K562 (cell line): ENCODE measurements at regions not wholly inside any gene's neighbourhood (a gene's known extent, or its start where the extent isn't known, plus 50 kb on each side); places are given as distances from the start of the nearest gene placed in this dataset.

ENCODE experiments used
- ATAC-seq: fragments of 200-7000 bp; cut with Tn5 transposase; 3 replicates; pipeline ENCODE4 v1.9.1; 2020; ENCODE audit warnings: moderate library complexity
- BruUV-seq: library from RNA; stranded (reverse); fragments of 400-500 nt; replicated peaks from 2 replicates; lab custom pipeline; 2021; lab: Mats Ljungman, UMichigan
- CTCF ChIA-PET: fragments of 300-600 bp; formaldehyde crosslinking; extraction: SDS; loops from one replicate; lab custom pipeline; 2021; ENCODE audit warnings: low intra/inter-chr PET ratio; lab: Yijun Ruan, JAX
- POLR2A ChIA-PET: fragments of 300-600, 350-650 bp; sonication (Branson Sonifier 250); formaldehyde crosslinking; extraction: SDS; loops from one replicate; lab custom pipeline; 2021; ENCODE audit warnings: antibody characterized with exemption, inconsistent platforms; lab: Yijun Ruan, JAX
- DNase-seq, 4 experiments: peaks; one replicate each; pipeline versions ENCODE4 v3.0.0 to v3.0.0-alpha.2; 2011 to 2018; ENCODE audit warnings: low spot score in 3 of 4, mixed read lengths in 3 of 4; ENCODE audit errors: extremely low read depth in 1 of 4
- FAIRE-seq: peaks from 2 replicates; lab custom pipeline; 2011; peaks lifted over from hg19 to GRCh38; lab: Jason Lieb, UNC
- H2AFZ ChIP-seq: 2 replicates; pipeline ENCODE4 v1.6.0; 2011; ENCODE audit warnings: low read depth, low read length, control low read depth, inconsistent platforms
- H3K27ac ChIP-seq: fragments of 200-600 bp; 3 replicates; pipeline ENCODE4 v1.8.0; 2011; ENCODE audit warnings: low read depth, mild to moderate bottlenecking, control low read depth, inconsistent platforms, low read length, moderate library complexity, mixed read lengths; ENCODE audit errors: extremely low read depth
- H3K27me3 ChIP-seq, 2 experiments: fragments of 300-600 bp in 1 of 2; 2 replicates in 1 of 2; 3 replicates in 1 of 2; pipeline versions ENCODE4 v1.6.0 to v1.8.0; 2011; ENCODE audit warnings: inconsistent platforms in 2 of 2, low read length in 2 of 2, mild to moderate bottlenecking in 1 of 2, mixed read lengths in 1 of 2, moderate library complexity in 1 of 2; ENCODE audit not compliant: control insufficient read depth in 2 of 2, insufficient read depth in 2 of 2
- H3K36me3 ChIP-seq: fragments of 300-600 bp; 3 replicates; pipeline ENCODE4 v1.8.0; 2011; ENCODE audit warnings: mild to moderate bottlenecking, low read length, inconsistent platforms; ENCODE audit not compliant: control insufficient read depth, insufficient read depth
- H3K4me1 ChIP-seq, 2 experiments: fragments of 200-600 bp in 1 of 2; replicated peaks in 1 of 2; 2 replicates in 1 of 2; 3 replicates in 1 of 2; pipeline versions ENCODE4 v1.5.1 to v1.8.0; 2011; ENCODE audit warnings: inconsistent platforms in 2 of 2, low read length in 2 of 2, mild to moderate bottlenecking in 1 of 2, mixed read lengths in 1 of 2, moderate library complexity in 1 of 2; ENCODE audit not compliant: control insufficient read depth in 2 of 2, insufficient read depth in 2 of 2
- H3K4me2 ChIP-seq: 2 replicates; pipeline ENCODE4 v1.6.1; 2011; ENCODE audit warnings: low read length, control low read depth, inconsistent platforms, mixed read lengths; ENCODE audit not compliant: insufficient read depth
- H3K4me3 ChIP-seq: fragments of 200-600 bp; sonication (generic), shearing (Covaris generic); 2 replicates; pipeline ENCODE4 v1.5.1; 2016; ENCODE audit warnings: control low read depth, inconsistent platforms
- H3K79me2 ChIP-seq: fragments of 200-600 bp; 3 replicates; pipeline ENCODE4 v1.8.0; 2011; ENCODE audit warnings: low read length, inconsistent platforms; ENCODE audit not compliant: control insufficient read depth, insufficient read depth
- H3K9ac ChIP-seq, 2 experiments: 2 replicates each; pipeline versions ENCODE4 v1.6.0 to v1.6.1; 2011; ENCODE audit warnings: low read depth in 2 of 2, low read length in 2 of 2, control low read depth in 1 of 2, inconsistent platforms in 1 of 2, mild to moderate bottlenecking in 1 of 2, mixed read lengths in 1 of 2; ENCODE audit not compliant: insufficient read depth in 1 of 2
- H3K9me1 ChIP-seq: one replicate; pipeline ENCODE4 v1.6.0; 2011; ENCODE audit warnings: inconsistent platforms, mild to moderate bottlenecking, low read length, moderate library complexity; ENCODE audit not compliant: control insufficient read depth, insufficient read depth
- H3K9me3 ChIP-seq: replicated peaks from 2 replicates; pipeline ENCODE4 v1.5.1; 2011; ENCODE audit warnings: low read depth, low read length, inconsistent platforms; ENCODE audit not compliant: control insufficient read depth, insufficient read depth
- H4K20me1 ChIP-seq: replicated peaks from 2 replicates; pipeline ENCODE4 v1.6.1; 2011; ENCODE audit warnings: low read length, inconsistent platforms, mixed read lengths; ENCODE audit not compliant: control insufficient read depth, insufficient read depth
- DACH1 ChIP-seq: fragments of 450-650 bp; IDR thresholded peaks from 2 replicates; pipeline ENCODE4 v1.6.1; 2018; ENCODE audit not compliant: partially characterized antibody
- EWSR1 ChIP-seq: fragments of 450-650 bp; IDR thresholded peaks from 2 replicates; pipeline ENCODE4 v1.6.1; 2018; ENCODE audit warnings: borderline replicate concordance, mild to moderate bottlenecking, low read depth, moderate library complexity; ENCODE audit not compliant: partially characterized antibody
- KDM5B ChIP-seq: fragments of 200-600 bp; sonication (generic); IDR thresholded peaks from 2 replicates; pipeline ENCODE4 v1.6.1; 2012; ENCODE audit warnings: low read depth, mild to moderate bottlenecking, moderate library complexity, low read length, control low read depth, inconsistent platforms; ENCODE audit not compliant: insufficient replicate concordance
- MIER1 ChIP-seq: fragments of 450-650 bp; IDR thresholded peaks from 2 replicates; pipeline ENCODE4 v1.6.1; 2016; ENCODE audit warnings: antibody characterized with exemption, mild to moderate bottlenecking, low read depth
- MTF1 ChIP-seq: fragments of 250-450 bp; sonication (Bioruptor Pico); IDR thresholded peaks from 2 replicates; pipeline ENCODE4 v1.9.0; 2021; ENCODE audit warnings: moderate library complexity, mild to moderate bottlenecking, inconsistent platforms, borderline replicate concordance
- NONO ChIP-seq, 2 experiments: fragments of 200-400 bp in 1 of 2; fragments of 450-650 bp in 1 of 2; formaldehyde crosslinking in 1 of 2; IDR thresholded peaks; 2 replicates each; pipeline ENCODE4 v1.6.1; 2017; ENCODE audit warnings: low read depth in 2 of 2, mild to moderate bottlenecking in 2 of 2, moderate library complexity in 2 of 2, low read length in 1 of 2
- PHF21A ChIP-seq: fragments of 450-650 bp; IDR thresholded peaks from 2 replicates; pipeline ENCODE4 v1.6.1; 2017; ENCODE audit warnings: low read depth, borderline replicate concordance
- TCF7L2 ChIP-seq: fragments of 150-350 bp; IDR thresholded peaks from 2 replicates; pipeline ENCODE4 v1.6.1; 2016; ENCODE audit warnings: low read depth, mild to moderate bottlenecking, low read length, moderate library complexity
- ZBTB1 ChIP-seq: sonication (generic); formaldehyde crosslinking; IDR thresholded peaks from 2 replicates; pipeline ENCODE4 v1.8.1; 2023; ENCODE audit warnings: missing genetic modification reagents, low read depth, mild to moderate bottlenecking, borderline replicate concordance
- ZNF224 ChIP-seq: sonication (generic); formaldehyde crosslinking; IDR thresholded peaks from 2 replicates; pipeline ENCODE4 v1.8.0; 2022; ENCODE audit warnings: mild to moderate bottlenecking, missing genetic modification reagents
- ZNF24 ChIP-seq: fragments of 450-650 bp; IDR thresholded peaks from 2 replicates; pipeline ENCODE4 v1.6.1; 2016
- ZNF263 ChIP-seq: sonication (generic); formaldehyde crosslinking; IDR thresholded peaks from 2 replicates; pipeline ENCODE4 v1.8.0; 2022; ENCODE audit warnings: mild to moderate bottlenecking, missing genetic modification reagents, borderline replicate concordance
- ZNF511 ChIP-seq: sonication (generic); formaldehyde crosslinking; IDR thresholded peaks from 2 replicates; pipeline ENCODE4 v1.8.0; 2022; ENCODE audit warnings: mild to moderate bottlenecking, missing genetic modification reagents
- ZNF778 ChIP-seq: fragments of 450-650 bp; formaldehyde crosslinking; IDR thresholded peaks from 2 replicates; pipeline ENCODE4 v1.4.0; 2020; ENCODE audit warnings: mild to moderate bottlenecking, moderate library complexity
- WGBS: fragments of 100-300 bp; shearing (Covaris generic); methylation state at CpG from one replicate; pipeline ENCODE4 v1.1.6; 2016; ENCODE audit warnings: low coverage, mixed read lengths; ENCODE audit not compliant: insufficient coverage; ENCODE audit errors: missing lambda C conversion rate; 5-methylcytosine and 5-hydroxymethylcytosine counted together
- in situ Hi-C: fragments of 300-500 bp; cut with MboI; formaldehyde crosslinking; loops from 4 replicates; pipeline ENCODE4 v1.15.0; 2018; ENCODE audit warnings: inconsistent platforms, mixed read lengths
- intact Hi-C: fragments of 100-400 bp; cut with micrococcal nuclease; formaldehyde crosslinking; loops from 2 replicates; pipeline ENCODE4 v1.14.2; 2022

GRCh38 chr1:56160773-56161315 is 418.5 kb downstream of the PLPP3 start:
- Histone ChIP-seq H3K4me3 (no peak overlapping the region), H3K27ac (no peak overlapping the region), H3K9me3 (no peaks in the 10 kb centered on the region), H4K20me1 (no peaks in the 10 kb centered on the region), H3K4me1 (no peaks in the 10 kb centered on the region), H3K9ac (no peak overlapping the region), H2AFZ (no peak overlapping the region), H3K36me3 (no peaks in the 10 kb centered on the region), H3K27me3 (no peaks in the 10 kb centered on the region), H3K9me1 (no peaks in the 10 kb centered on the region), H3K4me2 (no peak overlapping the region), H3K79me2 (no peaks in the 10 kb centered on the region)
- DNase-seq (no peak), FAIRE-seq (no peak), ATAC-seq (no peak)
- in situ Hi-C loops (no loop called here), intact Hi-C loops (no loop called here)
- CTCF ChIA-PET, result no interaction called here
- 1% methylated on average over 6 of the region's 6 CpGs for WGBS
- TF ChIP-seq MIER1 (no peak), NONO (IDR thresholded peaks at IDR 0.05; ENCODE audit: low read depth in 2 of 2, low read length in 1 of 2) (no peak), ZNF778 (no peak), PHF21A (no peak), EWSR1 (no peak), DACH1 (no peak), ZNF511 (CRISPR knock-in tag) (no peak), ZNF24 (no peak), ZNF224 (CRISPR knock-in tag) (no peak), KDM5B (no peak), ZNF263 (no peak), ZBTB1 (CRISPR knock-in tag) (no peak), MTF1 (CRISPR knock-in tag) (no peak), TCF7L2 (no peak)
- no TSS peak for BruUV-seq
- POLR2A ChIA-PET, result interaction anchor here (0.7 kb wide), 1 partner anchor 28 kb away, joined by 3 read pairs; no protein-coding TSS in a partner anchor
